ENCODE measurements at regions not wholly inside any gene's neighbourhood (a gene's known extent, or its start where the extent isn't known, plus 50 kb on each side); places are given as distances from the start of the nearest gene placed in this dataset.

- no peaks in the 10 kb centered on the region for H3K27me3 ChIP-seq (ENCODE audit: control insufficient read depth, insufficient read depth, low read length)
- Mint-ChIP-seq H3K4me1 (peaks cover 0 to 4% of the 10 kb centered on the region in 2 donors), H3K36me3 (no peaks in the 10 kb centered on the region), H3K27ac (no peak overlapping the region), H3K4me3 (no peak overlapping the region), H3K27me3 (ENCODE audit: low read depth in 2 of 2) (peaks cover 0 to 5% of the 10 kb centered on the region in 2 donors), H3K9me3 (no peaks in the 10 kb centered on the region)
- 100% methylated on average over 2 of the region's 3 CpGs for WGBS (ENCODE audit: insufficient coverage)
- H3K9me3 ChIP-seq (ENCODE audit: control insufficient read depth, insufficient read depth, low read length): no peaks in the 10 kb centered on the region
- no peak overlapping the region for H3K27ac ChIP-seq (ENCODE audit: low read length)
- intact Hi-C loops (cut with micrococcal nuclease): no loop called here
- TF ChIP-seq CTCF (IDR thresholded peaks at IDR 0.05): no peak
- no peak overlapping the region for H3K4me3 ChIP-seq (ENCODE audit: low read length)
- no peak for ATAC-seq
- DNase-seq: no peak
- H3K36me3 ChIP-seq (ENCODE audit: control insufficient read depth, insufficient read depth, low read length): no peaks in the 10 kb centered on the region
- no peaks in the 10 kb centered on the region for H3K4me1 ChIP-seq (ENCODE audit: control insufficient read depth, insufficient read depth, low read length)
Measured at GRCh38 chrX:147846676-147847075, 65.0 kb upstream of the FMR1 start.

GRCh38 chrX:147847999-147848398 lies 63.7 kb upstream of the FMR1 start:
- Histone ChIP-seq H3K9me3 (ENCODE audit: control insufficient read depth, insufficient read depth, low read length) (no peaks in the 10 kb centered on the region), H3K4me3 (ENCODE audit: low read length) (no peak overlapping the region), H3K4me1 (ENCODE audit: control insufficient read depth, insufficient read depth, low read length) (no peaks in the 10 kb centered on the region), H3K27ac (ENCODE audit: low read length) (no peak overlapping the region), H3K27me3 (ENCODE audit: control insufficient read depth, insufficient read depth, low read length) (no peaks in the 10 kb centered on the region), H3K36me3 (ENCODE audit: control insufficient read depth, insufficient read depth, low read length) (no peaks in the 10 kb centered on the region)
- peaks cover 0 to 4% of the 10 kb centered on the region in 2 donors for H3K4me1 Mint-ChIP-seq
- WGBS (ENCODE audit: insufficient coverage): 77% methylated on average over 7 of the region's 7 CpGs
- no peaks in the 10 kb centered on the region for H3K9me3 Mint-ChIP-seq
- no peak for DNase-seq
- intact Hi-C loops (cut with micrococcal nuclease): no loop called here
- TF ChIP-seq CTCF (IDR thresholded peaks at IDR 0.05): no peak
- no peak overlapping the region for H3K4me3 Mint-ChIP-seq
- ATAC-seq: no peak
- H3K36me3 Mint-ChIP-seq: no peaks in the 10 kb centered on the region
- peaks cover 0 to 2% of the 10 kb centered on the region in 2 donors for H3K27me3 Mint-ChIP-seq (ENCODE audit: low read depth in 2 of 2)
- no peak overlapping the region for H3K27ac Mint-ChIP-seq

- no peaks in the 10 kb centered on the region for H3K27me3 ChIP-seq (ENCODE audit: control insufficient read depth, insufficient read depth, low read length)
- peaks cover 0 to 4% of the 10 kb centered on the region in 2 donors for H3K4me1 Mint-ChIP-seq
- H3K27me3 Mint-ChIP-seq (ENCODE audit: low read depth in 2 of 2): no peaks in the 10 kb centered on the region
- H3K4me3 ChIP-seq (ENCODE audit: low read length): no peak overlapping the region
- no peaks in the 10 kb centered on the region for H3K36me3 Mint-ChIP-seq
- no peak overlapping the region for H3K27ac ChIP-seq (ENCODE audit: low read length)
- H3K4me3 Mint-ChIP-seq: no peak overlapping the region
- no peaks in the 10 kb centered on the region for H3K36me3 ChIP-seq (ENCODE audit: control insufficient read depth, insufficient read depth, low read length)
- no peak for DNase-seq
- intact Hi-C loops (cut with micrococcal nuclease): no loop called here
- no peaks in the 10 kb centered on the region for H3K9me3 ChIP-seq (ENCODE audit: control insufficient read depth, insufficient read depth, low read length)
- 100% methylated on average over 2 of the region's 2 CpGs for WGBS (ENCODE audit: insufficient coverage)
- no peaks in the 10 kb centered on the region for H3K4me1 ChIP-seq (ENCODE audit: control insufficient read depth, insufficient read depth, low read length)
- no peak for TF ChIP-seq CTCF (IDR thresholded peaks at IDR 0.05)
- no peak for ATAC-seq
- H3K27ac Mint-ChIP-seq: no peak overlapping the region
- H3K9me3 Mint-ChIP-seq: no peaks in the 10 kb centered on the region
Measured at GRCh38 chrX:147848543-147849443, 62.9 kb upstream of the FMR1 start.

- WGBS (ENCODE audit: insufficient coverage): 100% methylated on average over 1 of the region's 3 CpGs
- no peak overlapping the region for H3K27ac ChIP-seq (ENCODE audit: low read length)
- Mint-ChIP-seq H3K4me1 (peaks cover 0 to 4% of the 10 kb centered on the region in 2 donors), H3K27me3 (ENCODE audit: low read depth in 2 of 2) (no peaks in the 10 kb centered on the region), H3K4me3 (no peak overlapping the region), H3K27ac (no peak overlapping the region), H3K36me3 (no peaks in the 10 kb centered on the region), H3K9me3 (no peaks in the 10 kb centered on the region)
- no peaks in the 10 kb centered on the region for H3K27me3 ChIP-seq (ENCODE audit: control insufficient read depth, insufficient read depth, low read length)
- no peak for TF ChIP-seq CTCF (IDR thresholded peaks at IDR 0.05)
- no peak for ATAC-seq
- H3K36me3 ChIP-seq (ENCODE audit: control insufficient read depth, insufficient read depth, low read length): no peaks in the 10 kb centered on the region
- H3K9me3 ChIP-seq (ENCODE audit: control insufficient read depth, insufficient read depth, low read length): no peaks in the 10 kb centered on the region
- no peak overlapping the region for H3K4me3 ChIP-seq (ENCODE audit: low read length)
- no peak for DNase-seq
- intact Hi-C loops (cut with micrococcal nuclease): no loop called here
- H3K4me1 ChIP-seq (ENCODE audit: control insufficient read depth, insufficient read depth, low read length): no peaks in the 10 kb centered on the region
Measured at GRCh38 chrX:147850875-147851274, 60.8 kb upstream of the FMR1 start.
